B cell (primary cell): ENCODE measurements at regions not wholly inside any gene's neighbourhood (a gene's known extent, or its start where the extent isn't known, plus 50 kb on each side); places are given as distances from the start of the nearest gene placed in this dataset.

Experiments used
- CTCF ChIP-seq: fragments of 200-600 bp; IDR thresholded peaks from one replicate; pipeline ENCODE4 v1.8.0; 2022; ENCODE audit warnings: antibody characterized with exemption, mild to moderate bottlenecking
- EZH2 ChIP-seq: IDR thresholded peaks from 2 replicates; pipeline ENCODE4 v1.6.1; 2012; ENCODE audit warnings: borderline replicate concordance, low read depth, mild to moderate bottlenecking, moderate library complexity, low read length; ENCODE audit not compliant: insufficient read depth, poor library complexity, severe bottlenecking

- TF ChIP-seq EZH2 (no peak), CTCF (no peak)
Measured at GRCh38 chr6:91476000-91476399, 889.1 kb upstream of the MAP3K7 start.
